ENCODE measurements at regions not wholly inside any gene's neighbourhood (a gene's known extent, or its start where the extent isn't known, plus 50 kb on each side); places are given as distances from the start of the nearest gene placed in this dataset.

- TF ChIP-seq STAT5B (CRISPR knock-in tag; IDR thresholded peaks at IDR 0.05) (no peak), XRCC3 (IDR thresholded peaks at IDR 0.05) (no peak), NR4A1 (CRISPR knock-in tag; IDR thresholded peaks at IDR 0.05) (no peak), NR4A1 (tag; IDR thresholded peaks at IDR 0.05) (no peak), HBP1 (CRISPR knock-in tag; IDR thresholded peaks at IDR 0.05) (no peak), DPF2 (IDR thresholded peaks at IDR 0.05) (peak; percentile 41; the same call in 1 of the 2 replicates), SMARCA4 (IDR thresholded peaks at IDR 0.05) (0 out of 2 replicates have a peak, but pooled peaks have one; percentile 19), PREB (CRISPR knock-in tag; IDR thresholded peaks at IDR 0.05) (no peak), ZNF511 (CRISPR knock-in tag; IDR thresholded peaks at IDR 0.05) (no peak), PTBP1 (IDR thresholded peaks at IDR 0.05; ENCODE audit: low read depth, low read length) (no peak), NFXL1 (CRISPR knock-in tag; IDR thresholded peaks at IDR 0.05) (no peak), ZNF174 (CRISPR knock-in tag; IDR thresholded peaks at IDR 0.05) (no peak), TBL1XR1 (IDR thresholded peaks at IDR 0.05; ENCODE audit: low read length in 2 of 2) (no peak), ZBTB7A (IDR thresholded peaks at IDR 0.05; ENCODE audit: borderline replicate concordance, control insufficient read depth, low read depth, low read length) (no peak), CEBPG (CRISPR knock-in tag; IDR thresholded peaks at IDR 0.05) (no peak), CEBPG (tag; conservative IDR thresholded peaks at IDR 0.05 in 1 of 2, IDR thresholded peaks at IDR 0.05 in 1 of 2) (peak; percentile 45 to 68; a peak in 3 of 4 replicates), ZNF282 (CRISPR knock-in tag; IDR thresholded peaks at IDR 0.05) (no peak), BCOR (IDR thresholded peaks at IDR 0.05) (no peak), ZC3H8 (IDR thresholded peaks at IDR 0.05) (no peak), TFE3 (CRISPR knock-in tag; IDR thresholded peaks at IDR 0.05) (no peak), BRF2 (IDR thresholded peaks at IDR 0.05; ENCODE audit: borderline replicate concordance, insufficient read depth, insufficient read length) (no peak), ARID1B (IDR thresholded peaks at IDR 0.05) (peak; percentile 39)
Observed at GRCh38 chr2:196500686-196501431, 138.7 kb upstream of the CCDC150 start (continued).
